Gastrocnemius medialis (tissue), 4 donors: ENCODE measurements at regions not wholly inside any gene's neighbourhood (a gene's known extent, or its start where the extent isn't known, plus 50 kb on each side); places are given as distances from the start of the nearest gene placed in this dataset.

Experiments used
- CTCF ChIP-seq, 5 experiments: fragments of 450-650 bp in 3 of 5; fragments of 200-600 bp in 2 of 5; sonication (generic) in 2 of 5; IDR thresholded peaks in 4 of 5; conservative IDR thresholded peaks in 1 of 5; 1 replicate in 4 of 5; 2 replicates in 1 of 5; pipeline ENCODE4 v1.5.1; 2016 to 2019; ENCODE audit warnings: antibody characterized with exemption in 5 of 5, mild to moderate bottlenecking in 3 of 5, moderate library complexity in 3 of 5
- POLR2A ChIP-seq, 2 donors: fragments of 450-650 bp; IDR thresholded peaks; one replicate each; pipeline ENCODE4 v1.6.1; 2017; ENCODE audit warnings: antibody characterized with exemption in 2 of 2, mild to moderate bottlenecking in 2 of 2, moderate library complexity in 2 of 2

GRCh38 chr21:28703861-28704260 lies 288.8 kb downstream of the LTN1 start:
- TF ChIP-seq POLR2A (IDR thresholded peaks at IDR 0.05) (no peak), CTCF (IDR thresholded peaks at IDR 0.05 in 4 of 5, conservative IDR thresholded peaks at IDR 0.05 in 1 of 5) (no peak)
